ENCODE measurements at regions not wholly inside any gene's neighbourhood (a gene's known extent, or its start where the extent isn't known, plus 50 kb on each side); places are given as distances from the start of the nearest gene placed in this dataset.

GRCh38 chr4:19707876-19708275, 543.8 kb upstream of the SLIT2 start:
- no peak for TF ChIP-seq CTCF (conservative IDR thresholded peaks at IDR 0.05; ENCODE audit: low read length)
- no peak for TF ChIP-seq EZH2phosphoT487 (IDR thresholded peaks at IDR 0.05; ENCODE audit: borderline replicate concordance)

Data from Loucy (cell line).